ENCODE measurements at regions not wholly inside any gene's neighbourhood (a gene's known extent, or its start where the extent isn't known, plus 50 kb on each side); places are given as distances from the start of the nearest gene placed in this dataset.

GRCh38 chr7:16264036-16264819 lies 157.1 kb downstream of the CRPPA start:
- TF ChIP-seq CTCF (IDR thresholded peaks at IDR 0.05; ENCODE audit: insufficient read depth, low read depth, low read length) (no peak), EZH2 (IDR thresholded peaks at IDR 0.05; ENCODE audit: insufficient read depth, low read length) (no peak)

Data from astrocyte (in vitro differentiated cells and primary cell).